ENCODE measurements at regions not wholly inside any gene's neighbourhood (a gene's known extent, or its start where the extent isn't known, plus 50 kb on each side); places are given as distances from the start of the nearest gene placed in this dataset.

GRCh38 chr10:77692782-77693181 is 55.2 kb upstream of the KCNMA1 start:
- TF ChIP-seq POLR2AphosphoS5 (IDR thresholded peaks at IDR 0.05) (no peak), POLR2A (IDR thresholded peaks at IDR 0.05) (no peak), CTCF (IDR thresholded peaks at IDR 0.05) (no peak)
- WGBS: 87% methylated on average over 3 of the region's 3 CpGs
- no peak overlapping the region for H3K4me3 ChIP-seq
- no peak overlapping the region for H3K27ac ChIP-seq
- H3K9me3 ChIP-seq: no peaks in the 10 kb centered on the region
- no peaks in the 10 kb centered on the region for H3K27me3 ChIP-seq (replicated peaks; ENCODE audit: insufficient read depth)
- DNase-seq (ENCODE audit: low spot score): no peak
- intact Hi-C loops (cut with DNase I): no loop called here
- H3K4me1 ChIP-seq (replicated peaks): no peaks in the 10 kb centered on the region
- H3K36me3 ChIP-seq: no peaks in the 10 kb centered on the region

- intact Hi-C loops (cut with DNase I): no loop called here
- H3K4me3 ChIP-seq: no peak overlapping the region
- no peak for TF ChIP-seq CTCF (IDR thresholded peaks at IDR 0.05)
- no peak for TF ChIP-seq POLR2AphosphoS5 (IDR thresholded peaks at IDR 0.05)
- TF ChIP-seq POLR2A (IDR thresholded peaks at IDR 0.05): no peak
Measured at GRCh38 chr10:77689339-77689738, 51.7 kb upstream of the KCNMA1 start.

GRCh38 chr10:77687621-77688020 is 50.0 kb upstream of the KCNMA1 start:
- intact Hi-C loops (cut with DNase I): no loop called here
- no peaks in the 10 kb centered on the region for H3K27me3 ChIP-seq (replicated peaks; ENCODE audit: insufficient read depth)
- H3K4me1 ChIP-seq (replicated peaks): no peaks in the 10 kb centered on the region
- no peak overlapping the region for H3K4me3 ChIP-seq
- 85% methylated on average over 2 of the region's 2 CpGs for WGBS
- H3K36me3 ChIP-seq: no peaks in the 10 kb centered on the region
- H3K9me3 ChIP-seq: no peaks in the 10 kb centered on the region
- DNase-seq (ENCODE audit: low spot score): no peak
- no peak overlapping the region for H3K27ac ChIP-seq
- TF ChIP-seq POLR2AphosphoS5 (IDR thresholded peaks at IDR 0.05): no peak
- TF ChIP-seq POLR2A (IDR thresholded peaks at IDR 0.05): no peak
- TF ChIP-seq CTCF (IDR thresholded peaks at IDR 0.05): no peak

More at GRCh38 chr10:77689339-77689738, 51.7 kb upstream of the KCNMA1 start:
- 69% methylated on average over 5 of the region's 5 CpGs for WGBS
- Histone ChIP-seq H3K4me1 (replicated peaks) (no peaks in the 10 kb centered on the region), H3K27ac (no peak overlapping the region), H3K36me3 (no peaks in the 10 kb centered on the region), H3K27me3 (replicated peaks; ENCODE audit: insufficient read depth) (no peaks in the 10 kb centered on the region), H3K9me3 (no peaks in the 10 kb centered on the region)
- no peak for DNase-seq (ENCODE audit: low spot score)
